ENCODE measurements at regions not wholly inside any gene's neighbourhood (a gene's known extent, or its start where the extent isn't known, plus 50 kb on each side); places are given as distances from the start of the nearest gene placed in this dataset.

- no peaks in the 10 kb centered on the region for H3K36me3 ChIP-seq
- no peaks in the 10 kb centered on the region for H3K9me3 ChIP-seq
- no peak overlapping the region for H3K4me3 ChIP-seq (ENCODE audit: low read depth in 1 of 2, low read length in 1 of 2)
- no peaks in the 10 kb centered on the region for H3K4me1 ChIP-seq (ENCODE audit: control insufficient read depth in 1 of 2, insufficient read depth in 1 of 2, low read depth in 1 of 2, low read length in 1 of 2)
- no peak overlapping the region for H3K27ac ChIP-seq
- H3K27me3 ChIP-seq: no peaks in the 10 kb centered on the region
- no peak for TF ChIP-seq CTCF (IDR thresholded peaks at IDR 0.05)
Observed at GRCh38 chr2:217672472-217672871, 330.3 kb downstream of the TNS1 start.

- H3K27ac ChIP-seq: no peak overlapping the region
- no peak for TF ChIP-seq CTCF (IDR thresholded peaks at IDR 0.05)
Observed at GRCh38 chr2:217671871-217672270, 330.9 kb downstream of the TNS1 start.

GRCh38 chr2:217671075-217671474 lies 331.7 kb downstream of the TNS1 start:
- Histone ChIP-seq H3K36me3 (no peaks in the 10 kb centered on the region), H3K9me3 (no peaks in the 10 kb centered on the region), H3K27ac (no peak overlapping the region), H3K4me3 (ENCODE audit: low read depth in 1 of 2, low read length in 1 of 2) (no peak overlapping the region), H3K4me1 (ENCODE audit: control insufficient read depth in 1 of 2, insufficient read depth in 1 of 2, low read depth in 1 of 2, low read length in 1 of 2) (no peaks in the 10 kb centered on the region), H3K27me3 (no peaks in the 10 kb centered on the region)
- TF ChIP-seq CTCF (IDR thresholded peaks at IDR 0.05): no peak

More at GRCh38 chr2:217671871-217672270, 330.9 kb downstream of the TNS1 start:
- Histone ChIP-seq H3K4me3 (ENCODE audit: low read depth in 1 of 2, low read length in 1 of 2) (no peak overlapping the region), H3K27me3 (no peaks in the 10 kb centered on the region), H3K36me3 (no peaks in the 10 kb centered on the region), H3K9me3 (no peaks in the 10 kb centered on the region), H3K4me1 (ENCODE audit: control insufficient read depth in 1 of 2, insufficient read depth in 1 of 2, low read depth in 1 of 2, low read length in 1 of 2) (no peaks in the 10 kb centered on the region)

- Histone ChIP-seq H3K4me1 (ENCODE audit: control insufficient read depth in 1 of 2, insufficient read depth in 1 of 2, low read depth in 1 of 2, low read length in 1 of 2) (no peaks in the 10 kb centered on the region), H3K27ac (no peak overlapping the region), H3K4me3 (ENCODE audit: low read depth in 1 of 2, low read length in 1 of 2) (no peak overlapping the region), H3K9me3 (no peaks in the 10 kb centered on the region), H3K36me3 (no peaks in the 10 kb centered on the region), H3K27me3 (no peaks in the 10 kb centered on the region)
- TF ChIP-seq CTCF (IDR thresholded peaks at IDR 0.05): no peak
Observed at GRCh38 chr2:217669831-217670230, 333.0 kb downstream of the TNS1 start.

GRCh38 chr2:217667512-217667911 lies 335.3 kb downstream of the TNS1 start:
- no peak overlapping the region for H3K4me3 ChIP-seq (ENCODE audit: low read depth in 1 of 2, low read length in 1 of 2)
- H3K27ac ChIP-seq: no peak overlapping the region

More at GRCh38 chr2:217667512-217667911, 335.3 kb downstream of the TNS1 start:
- TF ChIP-seq CTCF (IDR thresholded peaks at IDR 0.05): no peak
- H3K36me3 ChIP-seq: no peaks in the 10 kb centered on the region
- H3K27me3 ChIP-seq: no peaks in the 10 kb centered on the region
- no peaks in the 10 kb centered on the region for H3K9me3 ChIP-seq
- H3K4me1 ChIP-seq (ENCODE audit: control insufficient read depth in 1 of 2, insufficient read depth in 1 of 2, low read depth in 1 of 2, low read length in 1 of 2): no peaks in the 10 kb centered on the region

Data from neutrophil (primary cell).